Suppressor macrophage (primary cell): ENCODE measurements at regions not wholly inside any gene's neighbourhood (a gene's known extent, or its start where the extent isn't known, plus 50 kb on each side); places are given as distances from the start of the nearest gene placed in this dataset.

Experiments
- DNase-seq, 4 experiments: peaks; one replicate each; pipeline ENCODE4 v3.0.0-alpha.2; 2020 to 2022

GRCh38 chr4:137194670-137195069 is 337.6 kb downstream of the PCDH18 start:
- no peak for DNase-seq

GRCh38 chr4:137193564-137193963 is 338.7 kb downstream of the PCDH18 start:
- no peak for DNase-seq

DNA sequence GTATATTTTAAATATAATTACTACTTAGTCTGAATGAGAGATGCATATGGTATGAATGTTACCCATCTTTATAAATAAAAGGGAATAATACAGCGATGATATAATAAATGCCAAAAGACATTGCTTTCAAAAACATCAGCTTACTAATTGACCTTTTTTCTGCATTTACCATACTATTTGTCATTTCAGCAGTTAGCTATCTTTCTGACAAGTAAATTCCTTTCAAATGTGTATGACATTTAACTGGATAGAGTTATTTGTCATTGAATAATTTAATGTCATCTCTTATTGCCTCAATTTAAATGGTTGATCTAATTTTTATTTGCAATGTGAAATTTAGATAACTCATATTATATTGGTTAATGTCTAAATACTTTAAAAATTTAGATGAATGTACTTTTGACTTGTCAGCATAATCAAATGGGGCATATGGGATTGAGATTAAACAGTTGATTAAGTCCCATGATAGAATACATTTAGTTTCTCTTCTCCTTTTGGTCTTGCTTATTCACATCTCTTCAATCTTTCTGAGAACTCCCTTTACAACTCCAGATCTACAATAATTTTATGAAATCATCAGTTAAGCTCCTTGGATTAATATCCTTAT is 350.9 kb downstream of the PCDH18 start:
- no peak for DNase-seq

- no peak for DNase-seq
Observed at GRCh38 chr4:137180349-137180748, 351.9 kb downstream of the PCDH18 start.

- DNase-seq, result no peak
Observed at GRCh38 chr4:137156807-137157206, 375.5 kb downstream of the PCDH18 start.

- no peak for DNase-seq
Observed at GRCh38 chr4:137156054-137156453, 376.2 kb downstream of the PCDH18 start.

DNA sequence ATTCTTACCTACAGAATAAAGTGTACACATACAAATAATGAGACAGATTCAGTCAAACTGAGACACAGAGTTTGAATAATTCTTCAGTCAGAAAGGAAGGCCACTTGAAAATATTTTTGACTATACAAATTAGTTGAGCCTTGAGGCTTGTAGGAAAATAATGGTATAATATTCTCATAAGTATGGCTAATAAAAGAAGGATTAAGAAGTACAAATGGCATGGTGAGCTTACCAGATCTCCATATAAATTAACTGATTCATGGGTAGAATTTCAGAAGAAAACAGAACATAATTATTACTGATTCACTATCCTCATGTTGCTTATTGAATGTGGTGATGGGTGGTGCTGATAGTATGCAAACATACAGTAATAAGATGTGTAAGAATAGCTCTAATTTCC is 401.1 kb downstream of the PCDH18 start:
- DNase-seq, result no peak

- DNase-seq, result no peak
Observed at GRCh38 chr4:137129845-137130244, 402.4 kb downstream of the PCDH18 start.

DNA sequence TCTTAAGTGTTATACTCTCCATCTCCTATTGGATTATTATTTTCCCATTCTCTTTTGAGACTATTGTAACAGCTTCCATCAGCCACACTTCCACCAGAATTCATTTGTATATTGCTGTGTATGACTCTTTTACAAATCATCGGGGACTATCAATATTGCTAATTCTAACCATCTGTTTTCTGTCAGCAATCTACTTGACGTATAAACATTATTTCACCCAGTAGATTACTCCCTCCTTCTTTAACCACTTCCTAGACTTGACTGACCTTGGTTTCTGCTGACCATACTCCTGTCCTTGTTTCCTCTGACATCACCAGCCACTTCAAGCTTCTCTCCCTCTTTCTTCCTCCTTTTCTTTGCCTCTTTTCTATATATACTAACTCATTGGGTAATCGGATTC is 402.9 kb downstream of the PCDH18 start:
- DNase-seq, result no peak

GRCh38 chr4:137125011-137125410 is 407.3 kb downstream of the PCDH18 start:
- no peak for DNase-seq

GRCh38 chr4:137124278-137124932 is 407.9 kb downstream of the PCDH18 start:
- DNase-seq, result peak; percentile 1 to 25 (median 18)

- no peak for DNase-seq
Observed at GRCh38 chr4:137122876-137123275, 409.4 kb downstream of the PCDH18 start.

DNA sequence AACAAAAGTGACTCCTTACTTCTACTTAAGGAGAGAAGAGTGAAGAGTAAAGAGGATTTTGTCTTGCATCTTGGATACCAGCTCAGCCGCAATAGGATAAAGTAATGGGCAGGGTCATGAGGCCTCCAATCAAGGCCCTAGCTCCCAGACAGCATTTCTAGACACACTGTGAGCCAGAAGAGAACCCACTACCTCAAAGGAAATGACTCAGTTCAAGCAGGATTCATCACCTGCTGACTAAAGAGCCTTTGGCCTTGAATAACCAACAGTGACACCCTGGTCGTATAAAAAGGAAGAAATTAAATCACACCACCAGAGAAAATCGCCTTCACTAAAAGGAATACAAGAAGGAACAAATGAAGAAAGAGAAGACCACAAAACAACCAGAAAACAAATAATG is 416.1 kb downstream of the PCDH18 start:
- no peak for DNase-seq

DNA sequence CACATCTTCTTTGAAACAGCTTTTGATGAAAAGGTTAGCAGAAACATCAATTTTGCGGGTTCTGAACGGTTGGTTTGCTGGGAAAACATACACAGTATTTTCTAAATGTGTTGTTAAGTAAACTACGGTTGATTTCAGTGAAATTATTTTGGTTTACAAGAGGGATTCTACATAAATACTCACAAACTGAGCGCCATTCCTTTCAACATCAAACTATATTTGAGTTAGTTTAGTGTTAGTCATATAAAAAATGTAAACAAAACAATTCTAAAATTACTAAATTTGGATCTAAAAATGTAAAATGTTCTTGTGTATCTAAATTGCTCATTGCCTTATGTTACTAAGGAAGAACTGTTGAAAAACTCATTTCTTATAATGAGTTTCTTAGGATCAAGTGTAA is 425.6 kb downstream of the PCDH18 start:
- DNase-seq, result no peak

DNA sequence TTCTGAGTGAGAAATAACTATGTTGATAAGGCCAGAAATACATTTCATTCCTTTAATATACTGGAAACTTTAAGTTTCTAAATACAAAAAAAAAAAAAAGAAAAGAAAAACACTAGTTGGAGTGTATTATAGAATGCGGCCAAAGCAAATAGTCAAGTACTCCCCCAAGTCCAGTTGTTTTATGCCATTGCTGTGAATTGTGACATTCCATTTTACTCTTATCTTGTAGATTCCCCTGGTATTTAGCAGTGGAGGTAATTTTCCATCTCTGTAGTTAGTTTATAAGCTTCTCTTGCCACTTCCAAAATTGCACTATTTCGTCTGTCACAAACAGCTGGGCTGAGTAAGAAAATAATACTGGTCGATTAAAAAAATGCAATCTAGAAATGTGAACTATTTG is 426.0 kb downstream of the PCDH18 start:
- no peak for DNase-seq

DNA sequence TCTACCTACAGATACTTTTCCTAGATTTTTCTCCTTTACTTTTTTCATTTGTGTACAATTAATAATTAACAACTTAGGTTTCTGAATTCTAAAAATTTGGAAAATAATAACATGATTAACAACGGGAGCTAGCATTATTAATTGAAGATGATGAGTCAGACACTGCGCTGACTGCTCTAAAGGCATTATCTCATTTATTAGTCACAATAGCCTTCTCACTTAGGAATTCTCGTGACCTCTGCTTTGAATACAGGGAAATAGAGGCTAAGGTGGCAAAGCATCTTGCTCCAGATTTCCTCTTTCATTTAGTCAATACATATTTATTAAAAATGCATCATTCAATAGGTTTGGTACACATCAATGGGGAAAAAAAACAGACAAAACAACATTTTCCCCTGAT is 441.3 kb downstream of the PCDH18 start:
- no peak for DNase-seq

- DNase-seq, result no peak
Observed at GRCh38 chr4:137083571-137084135, 448.6 kb downstream of the PCDH18 start.

- no peak for DNase-seq
Observed at GRCh38 chr4:137082061-137082460, 450.2 kb downstream of the PCDH18 start.

DNA sequence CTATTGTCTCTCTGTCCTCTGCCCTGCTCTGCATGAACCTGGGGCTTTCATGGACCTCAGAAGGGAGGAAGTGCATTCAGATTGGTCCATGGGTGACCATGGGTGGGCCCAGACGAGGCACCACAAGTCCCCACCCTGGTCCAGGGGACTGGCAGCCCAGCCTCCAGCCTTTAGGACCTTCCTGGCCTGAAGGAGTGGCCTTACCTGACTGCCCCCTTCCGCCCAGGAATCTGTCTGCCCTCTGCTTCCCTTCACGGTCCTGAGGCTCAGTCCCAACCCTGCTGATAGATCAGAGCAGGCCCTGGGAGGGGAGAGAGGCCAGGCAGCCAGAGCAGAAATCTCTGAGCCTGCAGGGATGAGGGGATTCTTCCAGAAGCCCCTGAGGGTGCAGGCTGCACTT is 455.4 kb downstream of the PCDH18 start:
- DNase-seq, result no peak

- DNase-seq, result no peak
Observed at GRCh38 chr4:137075586-137075985, 456.7 kb downstream of the PCDH18 start.

DNA sequence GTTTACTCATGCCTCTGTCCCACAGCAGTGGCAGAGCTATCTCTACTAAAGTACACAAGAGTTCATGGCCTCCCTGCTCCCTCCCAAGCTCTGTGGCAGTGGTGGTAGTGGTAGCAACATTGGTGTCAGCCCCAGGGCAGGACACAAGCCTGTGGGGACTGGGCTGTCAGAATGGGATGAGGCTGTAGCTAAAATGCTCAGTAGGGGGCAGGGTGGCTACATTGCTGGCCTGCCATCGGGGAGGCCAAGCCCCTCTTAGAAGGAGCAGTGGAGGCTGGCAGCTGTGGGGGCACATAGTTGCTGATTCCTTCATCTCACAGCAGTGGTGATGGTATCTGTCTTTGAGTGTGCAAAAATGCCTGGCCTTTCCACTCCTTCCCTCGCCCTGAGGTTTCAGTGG is 461.7 kb downstream of the PCDH18 start:
- no peak for DNase-seq

GRCh38 chr4:137069473-137069872 is 462.8 kb downstream of the PCDH18 start:
- no peak for DNase-seq

- no peak for DNase-seq
Observed at GRCh38 chr4:137067735-137068134, 464.6 kb downstream of the PCDH18 start.

- no peak for DNase-seq
Observed at GRCh38 chr4:137065311-137065710, 467.0 kb downstream of the PCDH18 start.

DNA sequence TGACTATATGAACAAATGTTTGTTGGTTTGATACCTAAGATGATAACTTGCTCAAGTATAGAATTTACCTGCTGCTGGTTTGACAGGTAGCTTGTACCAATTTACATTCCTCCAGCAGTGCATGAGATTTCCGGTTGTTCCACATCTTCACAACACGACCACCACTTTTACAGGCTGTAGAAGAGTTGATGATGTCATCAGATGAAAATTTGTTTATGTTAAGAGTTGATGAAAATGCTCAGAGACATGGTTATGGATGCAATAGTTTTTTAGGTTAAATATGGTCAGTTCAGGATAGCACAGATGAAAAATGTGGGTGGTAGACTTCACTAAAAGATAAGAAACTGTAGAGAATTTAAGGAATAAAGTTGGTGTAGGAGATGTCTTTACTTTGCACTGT is 468.3 kb downstream of the PCDH18 start:
- no peak for DNase-seq
